Erythroblast (primary cell): ENCODE measurements at regions not wholly inside any gene's neighbourhood (a gene's known extent, or its start where the extent isn't known, plus 50 kb on each side); places are given as distances from the start of the nearest gene placed in this dataset.

Source experiments
- DNase-seq, 2 experiments: peaks; one replicate each; lab custom pipeline; 2025; lab: John Stamatoyannopoulos, UW
- GATA1 ChIP-seq: IDR thresholded peaks from 2 replicates; pipeline ENCODE4 v1.6.1; 2011; ENCODE audit warnings: low read depth, mild to moderate bottlenecking, control low read depth, low read length, moderate library complexity
- POLR2A ChIP-seq: IDR thresholded peaks from 2 replicates; pipeline ENCODE4 v1.6.1; 2011; ENCODE audit warnings: mild to moderate bottlenecking, low read length

- DNase-seq = no peak
- TF ChIP-seq GATA1 = no peak
- no peak for TF ChIP-seq POLR2A
These were observed 938.4 kb downstream of the BRD1 start for GRCh38 chr22:48889209-48889830.

- no peak for TF ChIP-seq GATA1
- no peak for TF ChIP-seq POLR2A
- DNase-seq = no peak
These were observed 939.0 kb downstream of the BRD1 start for GRCh38 chr22:48888466-48889208.

GRCh38 chr22:48887394-48888332, 940.0 kb downstream of the BRD1 start:
- TF ChIP-seq POLR2A = no peak
- TF ChIP-seq GATA1 = no peak
- no peak for DNase-seq

- no peak for DNase-seq
- no peak for TF ChIP-seq GATA1
These were observed 940.9 kb downstream of the BRD1 start for GRCh38 chr22:48886604-48887393.

GRCh38 chr22:48885919-48886305, 941.8 kb downstream of the BRD1 start:
- TF ChIP-seq GATA1 (no peak), POLR2A (no peak)
- no peak for DNase-seq

GRCh38 chr22:48885271-48885918, 942.3 kb downstream of the BRD1 start:
- TF ChIP-seq POLR2A (no peak), GATA1 (no peak)
- DNase-seq = no peak

GRCh38 chr22:48884786-48885185, 942.9 kb downstream of the BRD1 start:
- no peak for DNase-seq
- TF ChIP-seq GATA1 (no peak), POLR2A (no peak)

- no peak for DNase-seq
- TF ChIP-seq POLR2A = no peak
These were observed 943.3 kb downstream of the BRD1 start for GRCh38 chr22:48884324-48884723.

- no peak for DNase-seq
- no peak for TF ChIP-seq POLR2A
- no peak for TF ChIP-seq GATA1
These were observed 944.3 kb downstream of the BRD1 start for GRCh38 chr22:48883211-48883960.

GRCh38 chr22:48882636-48883200, 945.0 kb downstream of the BRD1 start:
- TF ChIP-seq POLR2A (no peak), GATA1 (no peak)
- no peak for DNase-seq

GRCh38 chr22:48881326-48881980, 946.2 kb downstream of the BRD1 start:
- peak in 1 of 2 experiments; percentile 20 for DNase-seq
- TF ChIP-seq POLR2A (no peak), GATA1 (no peak)

- TF ChIP-seq POLR2A = no peak
- no peak for TF ChIP-seq GATA1
- no peak for DNase-seq
These were observed 946.9 kb downstream of the BRD1 start for GRCh38 chr22:48880749-48881148.

GRCh38 chr22:48876951-48877350, 950.7 kb downstream of the BRD1 start:
- no peak for DNase-seq
- TF ChIP-seq POLR2A (no peak), GATA1 (no peak)
